NCI-H69 (cell line): ENCODE measurements at regions not wholly inside any gene's neighbourhood (a gene's known extent, or its start where the extent isn't known, plus 50 kb on each side); places are given as distances from the start of the nearest gene placed in this dataset.
"Not testable (repeated sequence)": the region's sequence is repeated elsewhere in the genome, so short reads cannot be mapped to it uniquely, and the experiment has no call there.

ENCODE experiments used
- DNase-seq: peaks from one replicate; lab custom pipeline; 2025; lab: John Stamatoyannopoulos, UW

GRCh38 chr3:18987862-18988447 lies 160.4 kb upstream of the KCNH8 start:
- DNase-seq, result peak; percentile 89

GRCh38 chr3:18987070-18987469 lies 161.2 kb upstream of the KCNH8 start:
- DNase-seq, result no peak

- no peak for DNase-seq
These were observed 165.4 kb upstream of the KCNH8 start for GRCh38 chr3:18982920-18983319.

- DNase-seq, result not testable (repeated sequence)
These were observed 172.2 kb upstream of the KCNH8 start for GRCh38 chr3:18976102-18976501.

GRCh38 chr3:18968120-18968519 lies 180.2 kb upstream of the KCNH8 start:
- DNase-seq, result no peak

GRCh38 chr3:18965781-18966180 lies 182.5 kb upstream of the KCNH8 start:
- DNase-seq, result no peak

- DNase-seq, result no peak
These were observed 183.7 kb upstream of the KCNH8 start for GRCh38 chr3:18964640-18965039.

- no peak for DNase-seq
These were observed 197.0 kb upstream of the KCNH8 start for GRCh38 chr3:18951333-18951732.

- peak; percentile 36 for DNase-seq
These were observed 201.8 kb upstream of the KCNH8 start for GRCh38 chr3:18946524-18946923.

GRCh38 chr3:18937574-18937973 lies 210.7 kb upstream of the KCNH8 start:
- DNase-seq, result no peak

- no peak for DNase-seq
These were observed 229.2 kb upstream of the KCNH8 start for GRCh38 chr3:18919158-18919557.

GRCh38 chr3:18917923-18918322 lies 230.4 kb upstream of the KCNH8 start:
- DNase-seq, result no peak

GRCh38 chr3:18902081-18902793 lies 246.1 kb upstream of the KCNH8 start:
- no peak for DNase-seq

GRCh38 chr3:18901571-18901970 lies 246.7 kb upstream of the KCNH8 start:
- DNase-seq, result no peak

- no peak for DNase-seq
These were observed 247.3 kb upstream of the KCNH8 start for GRCh38 chr3:18900994-18901393.

- no peak for DNase-seq
These were observed 249.4 kb upstream of the KCNH8 start for GRCh38 chr3:18898911-18899310.

- DNase-seq, result no peak
These were observed 255.6 kb upstream of the KCNH8 start for GRCh38 chr3:18892756-18893155.

- DNase-seq, result no peak
These were observed 256.3 kb upstream of the KCNH8 start for GRCh38 chr3:18892047-18892446.

GRCh38 chr3:18891641-18892040 lies 256.7 kb upstream of the KCNH8 start:
- DNase-seq, result no peak

GRCh38 chr3:18890449-18890848 lies 257.9 kb upstream of the KCNH8 start:
- DNase-seq, result peak; percentile 8

GRCh38 chr3:18888819-18889218 lies 259.5 kb upstream of the KCNH8 start:
- no peak for DNase-seq

GRCh38 chr3:18888370-18888769 lies 259.9 kb upstream of the KCNH8 start:
- DNase-seq, result peak; percentile 33

- no peak for DNase-seq
These were observed 262.0 kb upstream of the KCNH8 start for GRCh38 chr3:18886331-18886730.

GRCh38 chr3:18885612-18886011 lies 262.7 kb upstream of the KCNH8 start:
- no peak for DNase-seq
